HepG2 (cell line): ENCODE measurements at regions not wholly inside any gene's neighbourhood (a gene's known extent, or its start where the extent isn't known, plus 50 kb on each side); places are given as distances from the start of the nearest gene placed in this dataset.

Experiments
- ATAC-seq: fragments of 200-7000 bp; cut with Tn5 transposase; 3 replicates; pipeline ENCODE4 v1.9.1; 2020; ENCODE audit warnings: mild to moderate bottlenecking, moderate library complexity
- BruUV-seq: library from RNA; stranded (reverse); fragments of 400-500 nt; replicated peaks from 2 replicates; lab custom pipeline; 2021; lab: Mats Ljungman, UMichigan
- CTCF ChIA-PET: fragments of 300-600 bp; formaldehyde crosslinking; extraction: SDS; loops from one replicate; lab custom pipeline; 2021; ENCODE audit warnings: low total read pairs, inconsistent platforms, low intra/inter-chr PET ratio; lab: Yijun Ruan, JAX
- POLR2A ChIA-PET: fragments of 350-600 bp; sonication (Branson Sonifier 250); formaldehyde crosslinking; loops from one replicate; lab custom pipeline; 2020; ENCODE audit warnings: antibody characterized with exemption, inconsistent platforms; lab: Yijun Ruan, JAX
- DNase-seq: peaks from one replicate; pipeline ENCODE4 v3.0.0-alpha.2; 2015; ENCODE audit warnings: low spot score
- FAIRE-seq: peaks from 3 replicates; lab custom pipeline; 2011; peaks lifted over from hg19 to GRCh38; lab: Jason Lieb, UNC
- H2AFZ ChIP-seq: one replicate; pipeline ENCODE4 v1.6.1; 2011; ENCODE audit warnings: low read length, inconsistent platforms
- H3K27ac ChIP-seq: fragments of 300-600 bp; 3 replicates; pipeline ENCODE4 v1.8.0; 2011; ENCODE audit warnings: mixed run types, mild to moderate bottlenecking, mixed read lengths, low read length, inconsistent platforms; ENCODE audit not compliant: insufficient read depth; ENCODE audit errors: extremely low read length
- H3K27me3 ChIP-seq, 2 experiments: fragments of 200-600 bp in 1 of 2; 2 replicates in 1 of 2; 3 replicates in 1 of 2; pipeline versions ENCODE4 v1.6.0 to v1.8.0; 2011; ENCODE audit warnings: low read length in 2 of 2, mild to moderate bottlenecking in 2 of 2, moderate library complexity in 2 of 2, inconsistent platforms in 1 of 2; ENCODE audit not compliant: insufficient read depth in 2 of 2, control insufficient read depth in 1 of 2
- H3K36me3 ChIP-seq, 2 experiments: fragments of 200-600 bp in 1 of 2; replicated peaks in 1 of 2; 2 replicates in 1 of 2; 3 replicates in 1 of 2; pipeline versions ENCODE4 v1.5.1 to v1.8.0; 2011; ENCODE audit warnings: low read length in 2 of 2, inconsistent platforms in 1 of 2; ENCODE audit not compliant: insufficient read depth in 2 of 2, control insufficient read depth in 1 of 2
- H3K4me1 ChIP-seq: 2 replicates; pipeline ENCODE4 v1.5.1; 2012; ENCODE audit warnings: low read length, inconsistent platforms; ENCODE audit not compliant: insufficient read depth
- H3K4me2 ChIP-seq: 2 replicates; pipeline ENCODE4 v1.6.0; 2011; ENCODE audit warnings: low read depth, low read length, inconsistent platforms
- H3K4me3 ChIP-seq, 3 experiments: fragments of 200-600 bp in 1 of 3; sonication (generic), shearing (Covaris generic) in 1 of 3; replicated peaks in 1 of 3; 2 replicates each; pipeline ENCODE4 v1.5.1; 2011 to 2016; ENCODE audit warnings: low read length in 3 of 3, inconsistent platforms in 2 of 3, low read depth in 2 of 3, mild to moderate bottlenecking in 2 of 3, control low read depth in 1 of 3, mixed read lengths in 1 of 3; ENCODE audit not compliant: insufficient read depth in 1 of 3
- H3K79me2 ChIP-seq: one replicate; pipeline ENCODE4 v1.6.1; 2011; ENCODE audit warnings: low read length, inconsistent platforms; ENCODE audit not compliant: insufficient read depth
- H3K9ac ChIP-seq: 2 replicates; pipeline ENCODE4 v1.6.0; 2011; ENCODE audit warnings: mild to moderate bottlenecking, low read depth, low read length, inconsistent platforms; ENCODE audit not compliant: insufficient read depth
- H3K9me3 ChIP-seq: 2 replicates; pipeline ENCODE4 v1.5.1; 2012; ENCODE audit warnings: mild to moderate bottlenecking, low read length
- H4K20me1 ChIP-seq: 2 replicates; pipeline ENCODE4 v1.6.0; 2011; ENCODE audit warnings: inconsistent platforms, mild to moderate bottlenecking, low read length, moderate library complexity; ENCODE audit not compliant: insufficient read depth
- FOXA3 ChIP-seq: IDR thresholded peaks from 2 replicates; pipeline ENCODE4 v1.6.1; 2016; ENCODE audit warnings: missing genetic modification reagents, missing compliant biosample characterization
- IRX3 ChIP-seq: sonication (generic); formaldehyde crosslinking; IDR thresholded peaks from 2 replicates; pipeline ENCODE4 v1.8.1; 2023; ENCODE audit warnings: mild to moderate bottlenecking, low read depth, missing genetic modification reagents, borderline replicate concordance
- MBD4 ChIP-seq: IDR thresholded peaks from 2 replicates; pipeline ENCODE4 v1.6.1; 2012; ENCODE audit warnings: low read length, inconsistent platforms, borderline replicate concordance
- MED8 ChIP-seq: sonication (generic); formaldehyde crosslinking; IDR thresholded peaks from 2 replicates; pipeline ENCODE4 v1.8.1; 2023; ENCODE audit warnings: mild to moderate bottlenecking, missing genetic modification reagents; ENCODE audit not compliant: insufficient replicate concordance
- MIXL1 ChIP-seq: IDR thresholded peaks from 2 replicates; pipeline ENCODE4 v1.6.1; 2016
- MTF1 ChIP-seq: sonication (generic); formaldehyde crosslinking; IDR thresholded peaks from 2 replicates; pipeline ENCODE4 v1.5.0; 2020; ENCODE audit warnings: missing genetic modification reagents
- NFE2L2 ChIP-seq: fragments of 150-350 bp; IDR thresholded peaks from 2 replicates; pipeline ENCODE4 v1.6.1; 2014; ENCODE audit warnings: low read length
- REL ChIP-seq: sonication (generic); formaldehyde crosslinking; conservative IDR thresholded peaks from 2 replicates; pipeline ENCODE4 v1.8.0; 2022; ENCODE audit warnings: mild to moderate bottlenecking, missing genetic modification reagents, moderate library complexity
- TOPORS ChIP-seq: sonication (generic); formaldehyde crosslinking; IDR thresholded peaks from 2 replicates; pipeline ENCODE4 v1.8.0; 2023; ENCODE audit warnings: mild to moderate bottlenecking, missing genetic modification reagents
- U2AF2 ChIP-seq: fragments of 200-400 bp; formaldehyde crosslinking; IDR thresholded peaks from 2 replicates; pipeline ENCODE4 v1.6.1; 2017; ENCODE audit warnings: low read depth, mild to moderate bottlenecking, low read length
- ZBTB4 ChIP-seq: sonication (generic); formaldehyde crosslinking; IDR thresholded peaks from 2 replicates; pipeline ENCODE4 v1.4.0; 2020; ENCODE audit warnings: missing genetic modification reagents, mild to moderate bottlenecking, borderline replicate concordance
- ZFP41 ChIP-seq: sonication (generic); formaldehyde crosslinking; IDR thresholded peaks from 2 replicates; pipeline ENCODE4 v1.4.0; 2020; ENCODE audit warnings: mild to moderate bottlenecking, missing genetic modification reagents, borderline replicate concordance
- ZMYM4 ChIP-seq: sonication (generic); formaldehyde crosslinking; IDR thresholded peaks from 2 replicates; pipeline ENCODE4 v1.8.1; 2023; ENCODE audit warnings: mild to moderate bottlenecking, missing genetic modification reagents
- ZNF160 ChIP-seq: sonication (generic); formaldehyde crosslinking; IDR thresholded peaks from 2 replicates; pipeline ENCODE4 v1.8.0; 2022; ENCODE audit warnings: mild to moderate bottlenecking, inconsistent platforms, missing genetic modification reagents
- ZNF296 ChIP-seq: sonication (generic); formaldehyde crosslinking; conservative IDR thresholded peaks from 2 replicates; pipeline ENCODE4 v1.5.0; 2020; ENCODE audit warnings: mild to moderate bottlenecking, missing genetic modification reagents
- ZNF616 ChIP-seq: sonication (generic); formaldehyde crosslinking; IDR thresholded peaks from 2 replicates; pipeline ENCODE4 v1.5.0; 2020; ENCODE audit warnings: low read depth, mild to moderate bottlenecking, missing genetic modification reagents
- ZNF839 ChIP-seq: sonication (generic); formaldehyde crosslinking; IDR thresholded peaks from 2 replicates; pipeline ENCODE4 v1.4.0; 2020; ENCODE audit warnings: missing genetic modification reagents, mild to moderate bottlenecking, borderline replicate concordance
- ZNF883 ChIP-seq: sonication (generic); formaldehyde crosslinking; IDR thresholded peaks from 2 replicates; pipeline ENCODE4 v1.5.1; 2020; ENCODE audit warnings: mild to moderate bottlenecking, missing genetic modification reagents; ENCODE audit errors: not compliant biosample characterization
- ZNF891 ChIP-seq: sonication (generic); formaldehyde crosslinking; IDR thresholded peaks from 2 replicates; pipeline ENCODE4 v1.5.0; 2020; ENCODE audit warnings: mild to moderate bottlenecking, missing genetic modification reagents
- WGBS: methylation state at CpG from one replicate; pipeline ENCODE4 v1.1.6; 2017; ENCODE audit warnings: low lambda C conversion rate; 5-methylcytosine and 5-hydroxymethylcytosine counted together
- in situ Hi-C: cut with HindIII; loops from 2 replicates; pipeline ENCODE4 v1.10.0; 2017; ENCODE audit warnings: low pct_unique_long_range_greater_than_20kb; ENCODE audit not compliant: extremely low pct_ligation_motif_present
- intact Hi-C: fragments of 100-400 bp; cut with micrococcal nuclease; formaldehyde crosslinking; loops from one replicate; pipeline ENCODE4 v1.10.0; 2022; ENCODE audit not compliant: unreplicated experiment

- no peak overlapping the region for H2AFZ ChIP-seq
- CTCF ChIA-PET = no interaction called here
- H3K27me3 ChIP-seq = peaks cover 0 to 16% of the 10 kb centered on the region in 2 experiments; a peak in 3 of 5 replicates
- H3K4me3 ChIP-seq = no peak overlapping the region
- H4K20me1 ChIP-seq = no peaks in the 10 kb centered on the region
- H3K36me3 ChIP-seq = no peaks in the 10 kb centered on the region
- H3K9me3 ChIP-seq = no peaks in the 10 kb centered on the region
- H3K4me2 ChIP-seq = no peak overlapping the region
- ATAC-seq (no peak), FAIRE-seq (no peak), DNase-seq (no peak)
- TF ChIP-seq ZNF616 (CRISPR knock-in tag) (no peak), ZNF883 (CRISPR knock-in tag) (no peak), MED8 (CRISPR knock-in tag) (no peak), ZFP41 (no peak), REL (CRISPR knock-in tag) (no peak), MTF1 (CRISPR knock-in tag) (no peak), ZNF891 (CRISPR knock-in tag) (no peak)
- POLR2A ChIA-PET = no interaction called here
- no TSS peak for BruUV-seq
- H3K27ac ChIP-seq = no peak overlapping the region
- no peak overlapping the region for H3K9ac ChIP-seq
- WGBS = 40% methylated on average over 1 of the region's 1 CpG
- H3K79me2 ChIP-seq = no peaks in the 10 kb centered on the region
- intact Hi-C loops (no loop called here), in situ Hi-C loops (no loop called here)
- no peaks in the 10 kb centered on the region for H3K4me1 ChIP-seq
These were observed 122.9 kb downstream of the DDX1 start for GRCh38 chr2:15714609-15715008.

GRCh38 chr2:15715596-15715995 lies 123.9 kb downstream of the DDX1 start:
- ChIA-PET CTCF (no interaction called here), POLR2A (no interaction called here)
- DNase-seq (no peak), ATAC-seq (no peak), FAIRE-seq (no peak)
- H3K79me2 ChIP-seq = no peaks in the 10 kb centered on the region
- no peak overlapping the region for H3K9ac ChIP-seq
- no peak overlapping the region for H3K4me2 ChIP-seq
- no peak overlapping the region for H2AFZ ChIP-seq
- peaks cover 0 to 16% of the 10 kb centered on the region in 2 experiments; a peak in 4 of 5 replicates for H3K27me3 ChIP-seq
- H3K9me3 ChIP-seq = no peaks in the 10 kb centered on the region
- H3K4me3 ChIP-seq = no peak overlapping the region
- in situ Hi-C loops = no loop called here
- H3K27ac ChIP-seq = no peak overlapping the region
- no peaks in the 10 kb centered on the region for H3K36me3 ChIP-seq
- no TSS peak for BruUV-seq
- WGBS = 43% methylated on average over 8 of the region's 8 CpGs
- H3K4me1 ChIP-seq = no peaks in the 10 kb centered on the region
- H4K20me1 ChIP-seq = no peaks in the 10 kb centered on the region
- intact Hi-C loops = no loop called here
- TF ChIP-seq U2AF2 = no peak
- no peak for TF ChIP-seq MBD4
- no peak for TF ChIP-seq ZNF296
- no peak for TF ChIP-seq ZBTB4 (CRISPR knock-in tag)
- no peak for TF ChIP-seq IRX3
- TF ChIP-seq MIXL1 = no peak
- no peak for TF ChIP-seq ZMYM4
- no peak for TF ChIP-seq TOPORS (CRISPR knock-in tag)
- no peak for TF ChIP-seq ZNF839 (CRISPR knock-in tag)
- no peak for TF ChIP-seq FOXA3 (CRISPR knock-in tag)
- TF ChIP-seq NFE2L2 = no peak
- TF ChIP-seq ZNF160 (CRISPR knock-in tag) = no peak
